NCI-H2196 (cell line): ENCODE measurements at regions not wholly inside any gene's neighbourhood (a gene's known extent, or its start where the extent isn't known, plus 50 kb on each side); places are given as distances from the start of the nearest gene placed in this dataset.
"Not testable (repeated sequence)": the region's sequence is repeated elsewhere in the genome, so short reads cannot be mapped to it uniquely, and the experiment has no call there.

Experiments
- DNase-seq: peaks from one replicate; lab custom pipeline; 2025; ENCODE audit not compliant: unreplicated experiment; lab: John Stamatoyannopoulos, UW

- no peak for DNase-seq
These were observed 139.5 kb downstream of the KCNRG start for GRCh38 chr13:50154697-50155096.

GRCh38 chr13:50156140-50156539, 140.9 kb downstream of the KCNRG start:
- no peak for DNase-seq

GRCh38 chr13:50156561-50157127, 141.4 kb downstream of the KCNRG start:
- DNase-seq: no peak

- no peak for DNase-seq
These were observed 143.3 kb downstream of the KCNRG start for GRCh38 chr13:50158385-50159165.

- no peak for DNase-seq
These were observed 144.4 kb downstream of the KCNRG start for GRCh38 chr13:50159607-50160006.

GRCh38 chr13:50161052-50161451, 145.8 kb downstream of the KCNRG start:
- no peak for DNase-seq

- no peak for DNase-seq
These were observed 146.8 kb downstream of the KCNRG start for GRCh38 chr13:50162001-50162400.

- DNase-seq: no peak
These were observed 147.3 kb downstream of the KCNRG start for GRCh38 chr13:50162567-50162966.

- no peak for DNase-seq
These were observed 152.1 kb downstream of the KCNRG start for GRCh38 chr13:50167224-50167947.

- no peak for DNase-seq
These were observed 152.7 kb downstream of the KCNRG start for GRCh38 chr13:50167967-50168366.

- DNase-seq: no peak
These were observed 153.5 kb downstream of the KCNRG start for GRCh38 chr13:50168786-50169185.

GRCh38 chr13:50170447-50171037, 155.3 kb downstream of the KCNRG start:
- DNase-seq: no peak

GRCh38 chr13:50171590-50172282, 156.5 kb downstream of the KCNRG start:
- no peak for DNase-seq

- not testable (repeated sequence) for DNase-seq
These were observed 157.8 kb downstream of the KCNRG start for GRCh38 chr13:50173045-50173444.

GRCh38 chr13:50174630-50175029, 159.4 kb downstream of the KCNRG start:
- no peak for DNase-seq

- no peak for DNase-seq
These were observed 164.7 kb downstream of the KCNRG start for GRCh38 chr13:50179977-50180376.

- DNase-seq: not testable (repeated sequence)
These were observed 170.8 kb downstream of the KCNRG start for GRCh38 chr13:50185769-50186763.

- DNase-seq: no peak
These were observed 172.2 kb downstream of the KCNRG start for GRCh38 chr13:50187352-50188029.

- DNase-seq: no peak
These were observed 173.5 kb downstream of the KCNRG start for GRCh38 chr13:50188696-50189095.
